HEK293 (cell line): ENCODE measurements at regions not wholly inside any gene's neighbourhood (a gene's known extent, or its start where the extent isn't known, plus 50 kb on each side); places are given as distances from the start of the nearest gene placed in this dataset.

Experiments used
- CTCF ChIA-PET: fragments of 350-600 bp; formaldehyde crosslinking; extraction: SDS; loops from one replicate; lab custom pipeline; 2021; ENCODE audit warnings: antibody characterized with exemption; lab: Yijun Ruan, JAX
- POLR2A ChIA-PET: fragments of 300-600 bp; formaldehyde crosslinking; extraction: SDS; loops from one replicate; lab custom pipeline; 2020; ENCODE audit warnings: antibody characterized with exemption, inconsistent platforms; lab: Yijun Ruan, JAX
- H3K27ac ChIP-seq: fragments of 200-500 bp; sonication (Bioruptor generic); 2 replicates; pipeline ENCODE4 v1.5.1; 2014; ENCODE audit warnings: low read depth, low read length, control low read depth, inconsistent platforms; ENCODE audit errors: extremely low read depth
- H3K36me3 ChIP-seq, 2 experiments: fragments of 200-500 bp in 1 of 2; sonication (Bioruptor generic) in 1 of 2; 1 replicate in 1 of 2; 2 replicates in 1 of 2; pipeline ENCODE4 v1.5.1; 2014 to 2017; ENCODE audit warnings: inconsistent platforms in 2 of 2, low read length in 2 of 2; ENCODE audit not compliant: control insufficient read depth in 2 of 2, insufficient read depth in 1 of 2
- H3K4me1 ChIP-seq: fragments of 200-500 bp; sonication (Bioruptor generic); 2 replicates; pipeline ENCODE4 v1.5.1; 2014; ENCODE audit warnings: mild to moderate bottlenecking, low read length, inconsistent platforms; ENCODE audit not compliant: control insufficient read depth, insufficient read depth
- H3K4me3 ChIP-seq: 2 replicates; pipeline ENCODE4 v1.5.1; 2011; ENCODE audit warnings: low read depth, mild to moderate bottlenecking, control low read depth, low read length, moderate library complexity
- H3K9me3 ChIP-seq: fragments of 200-500 bp; sonication (Bioruptor generic); 2 replicates; pipeline ENCODE4 v1.5.1; 2014; ENCODE audit warnings: low read depth, low read length, inconsistent platforms; ENCODE audit not compliant: control insufficient read depth, insufficient read depth
- HOXA7 ChIP-seq: sonication (generic); formaldehyde crosslinking; IDR thresholded peaks from 2 replicates; pipeline ENCODE4 v1.8.1; 2022; ENCODE audit warnings: missing genetic modification reagents, borderline replicate concordance
- REPIN1 ChIP-seq: fragments of 450-650 bp; formaldehyde crosslinking; IDR thresholded peaks from 2 replicates; pipeline ENCODE4 v1.5.1; 2017; ENCODE audit warnings: missing biosample characterization, missing genetic modification characterization, low read depth
- SCRT2 ChIP-seq: fragments of 450-650 bp; formaldehyde crosslinking; IDR thresholded peaks from 2 replicates; pipeline ENCODE4 v1.5.1; 2016; ENCODE audit warnings: missing biosample characterization, missing genetic modification characterization
- SP3 ChIP-seq: fragments of 450-650 bp; formaldehyde crosslinking; IDR thresholded peaks from 2 replicates; pipeline ENCODE4 v1.5.1; 2016; ENCODE audit warnings: missing biosample characterization, missing genetic modification characterization
- ZNF175 ChIP-seq: fragments of 450-650 bp; formaldehyde crosslinking; IDR thresholded peaks from 2 replicates; pipeline ENCODE4 v1.5.1; 2016; ENCODE audit warnings: missing biosample characterization, missing genetic modification characterization
- ZNF184 ChIP-seq: fragments of 450-650 bp; IDR thresholded peaks from 2 replicates; pipeline ENCODE4 v1.5.1; 2018; ENCODE audit warnings: missing biosample characterization, mild to moderate bottlenecking, missing genetic modification characterization
- ZNF335 ChIP-seq: fragments of 450-650 bp; formaldehyde crosslinking; conservative IDR thresholded peaks from 2 replicates; pipeline ENCODE4 v1.5.1; 2016; ENCODE audit warnings: missing biosample characterization, missing genetic modification characterization
- ZNF404 ChIP-seq: fragments of 450-650 bp; formaldehyde crosslinking; IDR thresholded peaks from 2 replicates; pipeline ENCODE4 v1.5.1; 2017; ENCODE audit warnings: missing biosample characterization, missing genetic modification characterization
- ZNF423 ChIP-seq: fragments of 450-650 bp; formaldehyde crosslinking; IDR thresholded peaks from 2 replicates; pipeline ENCODE4 v1.5.1; 2016; ENCODE audit warnings: missing biosample characterization, missing genetic modification characterization
- ZNF585B ChIP-seq: fragments of 450-650 bp; formaldehyde crosslinking; IDR thresholded peaks from 2 replicates; pipeline ENCODE4 v1.5.1; 2016; ENCODE audit warnings: missing biosample characterization, missing genetic modification characterization
- TF ChIP-seq, protein P1 (sequence below): fragments of 450-650 bp; formaldehyde crosslinking; IDR thresholded peaks from 2 replicates; pipeline ENCODE4; 2016; ENCODE audit warnings: missing biosample characterization, missing genetic modification characterization
- TF ChIP-seq, protein P2 (sequence below): fragments of 450-650 bp; formaldehyde crosslinking; IDR thresholded peaks from 2 replicates; pipeline ENCODE4 v1.5.1; 2016; ENCODE audit warnings: missing biosample characterization, missing genetic modification characterization
- TF ChIP-seq, protein P3 (sequence below): fragments of 450-650 bp; formaldehyde crosslinking; conservative IDR thresholded peaks from 2 replicates; pipeline ENCODE4 v1.5.1; 2016; ENCODE audit warnings: low read depth, missing biosample characterization, missing genetic modification characterization
- TF ChIP-seq, protein P4 (sequence below): fragments of 450-650 bp; formaldehyde crosslinking; IDR thresholded peaks from 2 replicates; pipeline ENCODE4 v1.5.1; 2017; ENCODE audit warnings: missing biosample characterization, missing genetic modification characterization
- TF ChIP-seq, protein P5 (sequence below): fragments of 450-650 bp; formaldehyde crosslinking; IDR thresholded peaks from 2 replicates; pipeline ENCODE4 v1.5.1; 2016; ENCODE audit warnings: missing biosample characterization, missing genetic modification characterization
- TF ChIP-seq, protein P6 (sequence below): fragments of 450-650 bp; formaldehyde crosslinking; IDR thresholded peaks from 2 replicates; pipeline ENCODE4 v1.5.1; 2016; ENCODE audit warnings: missing biosample characterization, missing genetic modification characterization

DNA sequence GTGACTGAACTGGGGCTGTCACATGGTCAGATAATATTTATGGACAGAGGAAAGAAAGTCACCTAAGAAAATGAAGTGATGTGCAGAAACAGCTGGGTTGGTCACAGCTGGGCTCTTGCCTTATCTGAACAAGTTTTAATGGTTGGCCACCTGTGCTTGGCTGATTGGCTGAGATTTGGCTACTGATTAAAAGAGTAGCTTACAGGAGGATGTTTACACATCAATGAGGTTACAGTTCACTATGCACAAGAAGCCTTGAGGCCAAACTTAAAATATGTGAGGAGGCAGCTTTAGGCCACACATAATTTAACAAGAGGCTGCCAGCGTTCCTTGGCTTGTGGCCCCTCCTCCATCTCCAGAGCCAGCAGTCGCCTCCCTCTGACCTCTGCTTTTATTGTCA lies 99.2 kb upstream of the C1QTNF9B start:
- TF ChIP-seq, protein P1, sequence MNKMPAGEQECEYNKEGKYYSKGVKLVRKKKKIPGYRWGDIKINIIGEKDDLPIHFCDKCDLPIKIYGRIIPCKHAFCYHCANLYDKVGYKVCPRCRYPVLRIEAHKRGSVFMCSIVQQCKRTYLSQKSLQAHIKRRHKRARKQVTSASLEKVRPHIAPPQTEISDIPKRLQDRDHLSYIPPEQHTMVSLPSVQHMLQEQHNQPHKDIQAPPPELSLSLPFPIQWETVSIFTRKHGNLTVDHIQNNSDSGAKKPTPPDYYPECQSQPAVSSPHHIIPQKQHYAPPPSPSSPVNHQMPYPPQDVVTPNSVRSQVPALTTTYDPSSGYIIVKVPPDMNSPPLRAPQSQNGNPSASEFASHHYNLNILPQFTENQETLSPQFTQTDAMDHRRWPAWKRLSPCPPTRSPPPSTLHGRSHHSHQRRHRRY (tag by site-specific recombination): no peak
- TF ChIP-seq HOXA7 (CRISPR knock-in tag) (no peak), SCRT2 (no peak), ZNF335 (tag by site-specific recombination) (no peak), ZNF585B (no peak), REPIN1 (tag by site-specific recombination) (no peak), ZNF404 (tag by site-specific recombination) (no peak), ZNF184 (tag by site-specific recombination) (no peak), SP3 (tag by site-specific recombination) (no peak), ZNF423 (tag by site-specific recombination) (no peak), ZNF175 (tag by site-specific recombination) (no peak)
- TF ChIP-seq, protein P2, sequence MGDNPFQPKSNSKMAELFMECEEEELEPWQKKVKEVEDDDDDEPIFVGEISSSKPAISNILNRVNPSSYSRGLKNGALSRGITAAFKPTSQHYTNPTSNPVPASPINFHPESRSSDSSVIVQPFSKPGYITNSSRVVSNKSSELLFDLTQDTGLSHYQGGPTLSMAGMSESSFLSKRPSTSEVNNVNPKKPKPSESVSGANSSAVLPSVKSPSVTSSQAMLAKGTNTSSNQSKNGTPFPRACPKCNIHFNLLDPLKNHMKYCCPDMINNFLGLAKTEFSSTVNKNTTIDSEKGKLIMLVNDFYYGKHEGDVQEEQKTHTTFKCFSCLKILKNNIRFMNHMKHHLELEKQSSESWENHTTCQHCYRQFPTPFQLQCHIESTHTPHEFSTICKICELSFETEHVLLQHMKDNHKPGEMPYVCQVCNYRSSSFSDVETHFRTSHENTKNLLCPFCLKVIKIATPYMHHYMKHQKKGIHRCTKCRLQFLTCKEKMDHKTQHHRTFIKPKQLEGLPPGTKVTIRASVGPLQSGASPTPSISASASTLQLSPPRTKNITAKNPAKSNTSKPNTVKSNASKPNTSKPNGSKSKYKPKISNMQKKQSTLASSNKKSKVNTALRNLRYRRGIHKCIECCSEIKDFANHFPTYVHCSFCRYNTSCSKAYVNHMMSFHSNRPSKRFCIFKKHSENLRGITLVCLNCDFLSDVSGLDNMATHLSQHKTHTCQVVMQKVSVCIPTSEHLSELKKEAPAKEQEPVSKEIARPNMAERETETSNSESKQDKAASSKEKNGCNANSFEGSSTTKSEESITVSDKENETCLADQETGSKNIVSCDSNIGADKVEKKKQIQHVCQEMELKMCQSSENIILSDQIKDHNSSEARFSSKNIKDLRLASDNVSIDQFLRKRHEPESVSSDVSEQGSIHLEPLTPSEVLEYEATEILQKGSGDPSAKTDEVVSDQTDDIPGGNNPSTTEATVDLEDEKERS (tag by site-specific recombination): no peak
- TF ChIP-seq, protein P3, sequence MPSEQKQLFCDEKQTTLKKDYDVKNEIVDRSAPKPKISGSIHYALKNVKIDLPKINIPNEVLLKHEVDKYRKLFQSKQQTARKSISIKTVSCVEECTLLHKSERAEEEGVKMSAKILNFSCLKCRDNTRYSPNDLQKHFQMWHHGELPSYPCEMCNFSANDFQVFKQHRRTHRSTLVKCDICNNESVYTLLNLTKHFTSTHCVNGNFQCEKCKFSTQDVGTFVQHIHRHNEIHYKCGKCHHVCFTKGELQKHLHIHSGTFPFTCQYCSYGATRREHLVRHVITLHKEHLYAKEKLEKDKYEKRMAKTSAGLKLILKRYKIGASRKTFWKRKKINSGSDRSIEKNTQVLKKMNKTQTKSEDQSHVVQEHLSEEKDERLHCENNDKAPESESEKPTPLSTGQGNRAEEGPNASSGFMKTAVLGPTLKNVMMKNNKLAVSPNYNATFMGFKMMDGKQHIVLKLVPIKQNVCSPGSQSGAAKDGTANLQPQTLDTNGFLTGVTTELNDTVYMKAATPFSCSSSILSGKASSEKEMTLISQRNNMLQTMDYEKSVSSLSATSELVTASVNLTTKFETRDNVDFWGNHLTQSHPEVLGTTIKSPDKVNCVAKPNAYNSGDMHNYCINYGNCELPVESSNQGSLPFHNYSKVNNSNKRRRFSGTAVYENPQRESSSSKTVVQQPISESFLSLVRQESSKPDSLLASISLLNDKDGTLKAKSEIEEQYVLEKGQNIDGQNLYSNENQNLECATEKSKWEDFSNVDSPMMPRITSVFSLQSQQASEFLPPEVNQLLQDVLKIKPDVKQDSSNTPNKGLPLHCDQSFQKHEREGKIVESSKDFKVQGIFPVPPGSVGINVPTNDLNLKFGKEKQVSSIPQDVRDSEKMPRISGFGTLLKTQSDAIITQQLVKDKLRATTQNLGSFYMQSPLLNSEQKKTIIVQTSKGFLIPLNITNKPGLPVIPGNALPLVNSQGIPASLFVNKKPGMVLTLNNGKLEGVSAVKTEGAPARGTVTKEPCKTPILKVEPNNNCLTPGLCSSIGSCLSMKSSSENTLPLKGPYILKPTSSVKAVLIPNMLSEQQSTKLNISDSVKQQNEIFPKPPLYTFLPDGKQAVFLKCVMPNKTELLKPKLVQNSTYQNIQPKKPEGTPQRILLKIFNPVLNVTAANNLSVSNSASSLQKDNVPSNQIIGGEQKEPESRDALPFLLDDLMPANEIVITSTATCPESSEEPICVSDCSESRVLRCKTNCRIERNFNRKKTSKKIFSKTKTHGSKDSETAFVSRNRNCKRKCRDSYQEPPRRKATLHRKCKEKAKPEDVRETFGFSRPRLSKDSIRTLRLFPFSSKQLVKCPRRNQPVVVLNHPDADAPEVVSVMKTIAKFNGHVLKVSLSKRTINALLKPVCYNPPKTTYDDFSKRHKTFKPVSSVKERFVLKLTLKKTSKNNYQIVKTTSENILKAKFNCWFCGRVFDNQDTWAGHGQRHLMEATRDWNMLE: no peak
- TF ChIP-seq, protein P4, sequence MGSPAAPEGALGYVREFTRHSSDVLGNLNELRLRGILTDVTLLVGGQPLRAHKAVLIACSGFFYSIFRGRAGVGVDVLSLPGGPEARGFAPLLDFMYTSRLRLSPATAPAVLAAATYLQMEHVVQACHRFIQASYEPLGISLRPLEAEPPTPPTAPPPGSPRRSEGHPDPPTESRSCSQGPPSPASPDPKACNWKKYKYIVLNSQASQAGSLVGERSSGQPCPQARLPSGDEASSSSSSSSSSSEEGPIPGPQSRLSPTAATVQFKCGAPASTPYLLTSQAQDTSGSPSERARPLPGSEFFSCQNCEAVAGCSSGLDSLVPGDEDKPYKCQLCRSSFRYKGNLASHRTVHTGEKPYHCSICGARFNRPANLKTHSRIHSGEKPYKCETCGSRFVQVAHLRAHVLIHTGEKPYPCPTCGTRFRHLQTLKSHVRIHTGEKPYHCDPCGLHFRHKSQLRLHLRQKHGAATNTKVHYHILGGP: no peak
- TF ChIP-seq, protein P5, sequence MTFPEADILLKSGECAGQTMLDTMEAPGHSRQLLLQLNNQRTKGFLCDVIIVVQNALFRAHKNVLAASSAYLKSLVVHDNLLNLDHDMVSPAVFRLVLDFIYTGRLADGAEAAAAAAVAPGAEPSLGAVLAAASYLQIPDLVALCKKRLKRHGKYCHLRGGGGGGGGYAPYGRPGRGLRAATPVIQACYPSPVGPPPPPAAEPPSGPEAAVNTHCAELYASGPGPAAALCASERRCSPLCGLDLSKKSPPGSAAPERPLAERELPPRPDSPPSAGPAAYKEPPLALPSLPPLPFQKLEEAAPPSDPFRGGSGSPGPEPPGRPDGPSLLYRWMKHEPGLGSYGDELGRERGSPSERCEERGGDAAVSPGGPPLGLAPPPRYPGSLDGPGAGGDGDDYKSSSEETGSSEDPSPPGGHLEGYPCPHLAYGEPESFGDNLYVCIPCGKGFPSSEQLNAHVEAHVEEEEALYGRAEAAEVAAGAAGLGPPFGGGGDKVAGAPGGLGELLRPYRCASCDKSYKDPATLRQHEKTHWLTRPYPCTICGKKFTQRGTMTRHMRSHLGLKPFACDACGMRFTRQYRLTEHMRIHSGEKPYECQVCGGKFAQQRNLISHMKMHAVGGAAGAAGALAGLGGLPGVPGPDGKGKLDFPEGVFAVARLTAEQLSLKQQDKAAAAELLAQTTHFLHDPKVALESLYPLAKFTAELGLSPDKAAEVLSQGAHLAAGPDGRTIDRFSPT (tag by site-specific recombination): no peak
- TF ChIP-seq, protein P6, sequence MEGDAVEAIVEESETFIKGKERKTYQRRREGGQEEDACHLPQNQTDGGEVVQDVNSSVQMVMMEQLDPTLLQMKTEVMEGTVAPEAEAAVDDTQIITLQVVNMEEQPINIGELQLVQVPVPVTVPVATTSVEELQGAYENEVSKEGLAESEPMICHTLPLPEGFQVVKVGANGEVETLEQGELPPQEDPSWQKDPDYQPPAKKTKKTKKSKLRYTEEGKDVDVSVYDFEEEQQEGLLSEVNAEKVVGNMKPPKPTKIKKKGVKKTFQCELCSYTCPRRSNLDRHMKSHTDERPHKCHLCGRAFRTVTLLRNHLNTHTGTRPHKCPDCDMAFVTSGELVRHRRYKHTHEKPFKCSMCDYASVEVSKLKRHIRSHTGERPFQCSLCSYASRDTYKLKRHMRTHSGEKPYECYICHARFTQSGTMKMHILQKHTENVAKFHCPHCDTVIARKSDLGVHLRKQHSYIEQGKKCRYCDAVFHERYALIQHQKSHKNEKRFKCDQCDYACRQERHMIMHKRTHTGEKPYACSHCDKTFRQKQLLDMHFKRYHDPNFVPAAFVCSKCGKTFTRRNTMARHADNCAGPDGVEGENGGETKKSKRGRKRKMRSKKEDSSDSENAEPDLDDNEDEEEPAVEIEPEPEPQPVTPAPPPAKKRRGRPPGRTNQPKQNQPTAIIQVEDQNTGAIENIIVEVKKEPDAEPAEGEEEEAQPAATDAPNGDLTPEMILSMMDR (tag by site-specific recombination): no peak
- Histone ChIP-seq H3K27ac (no peak overlapping the region), H3K4me3 (no peak overlapping the region), H3K9me3 (no peaks in the 10 kb centered on the region), H3K36me3 (no peaks in the 10 kb centered on the region), H3K4me1 (no peaks in the 10 kb centered on the region)
- ChIA-PET CTCF (no interaction called here), POLR2A (no interaction called here)
